SU-DHL-6 (cell line): ENCODE measurements at regions not wholly inside any gene's neighbourhood (a gene's known extent, or its start where the extent isn't known, plus 50 kb on each side); places are given as distances from the start of the nearest gene placed in this dataset.

Experiments
- H2AFZ ChIP-seq: fragments of 200-600 bp; sonication (generic); 2 replicates; pipeline ENCODE4 v1.6.1; 2014; ENCODE audit warnings: low read depth, mild to moderate bottlenecking, moderate library complexity, mixed read lengths, antibody characterized with exemption, low read length; ENCODE audit not compliant: severe bottlenecking
- H3F3A ChIP-seq: fragments of 200-600 bp; shearing (Covaris generic); 2 replicates; pipeline ENCODE4 v1.6.0; 2016; ENCODE audit warnings: antibody characterized with exemption, mild to moderate bottlenecking; ENCODE audit not compliant: insufficient read depth
- H3K27ac ChIP-seq: fragments of 200-600 bp; sonication (generic); 2 replicates; pipeline ENCODE4 v1.5.1; 2016; ENCODE audit warnings: low read depth, mild to moderate bottlenecking, low read length, moderate library complexity, mixed read lengths
- H3K27me3 ChIP-seq: fragments of 200-600 bp; sonication (generic), shearing (Covaris generic); 2 replicates; pipeline ENCODE4 v1.6.0; 2014; ENCODE audit warnings: mild to moderate bottlenecking, low read length
- H3K36me3 ChIP-seq: fragments of 200-600 bp; sonication (generic); 2 replicates; pipeline ENCODE4 v1.6.1; 2014; ENCODE audit warnings: mild to moderate bottlenecking, low read length, mixed read lengths
- H3K4me2 ChIP-seq: fragments of 300-600, 200-600 bp; shearing (Covaris generic), sonication (generic); 2 replicates; pipeline ENCODE4 v1.6.0; 2014; ENCODE audit warnings: low read length, low read depth, mild to moderate bottlenecking; ENCODE audit not compliant: poor library complexity, severe bottlenecking
- H3K4me3 ChIP-seq: fragments of 200-600 bp; sonication (generic); 2 replicates; pipeline ENCODE4 v1.5.1; 2014; ENCODE audit warnings: antibody characterized with exemption, low read length, mild to moderate bottlenecking, mixed read lengths; ENCODE audit not compliant: insufficient read depth, poor library complexity, severe bottlenecking
- H3K79me2 ChIP-seq: fragments of 200-600 bp; sonication (generic); 2 replicates; pipeline ENCODE4 v1.6.1; 2014; ENCODE audit warnings: mild to moderate bottlenecking, low read length, moderate library complexity; ENCODE audit not compliant: insufficient read depth
- H3K9ac ChIP-seq: fragments of 200-600 bp; sonication (generic); 2 replicates; pipeline ENCODE4 v1.7.0; 2014; ENCODE audit warnings: mild to moderate bottlenecking, low read length
- H3K9me2 ChIP-seq: fragments of 200-600 bp; sonication (generic); replicated peaks from 2 replicates; pipeline ENCODE4 v1.6.1; 2014; ENCODE audit warnings: low read length; ENCODE audit not compliant: insufficient read depth
- H3K9me3 ChIP-seq: fragments of 200-600 bp; sonication (generic); 2 replicates; pipeline ENCODE4 v1.6.1; 2014; ENCODE audit warnings: low read length, mixed read lengths; ENCODE audit not compliant: insufficient read depth
- H4K20me1 ChIP-seq: fragments of 200-600 bp; sonication (generic); 2 replicates; pipeline ENCODE4 v1.6.1; 2014; ENCODE audit warnings: low read depth, mild to moderate bottlenecking, antibody characterized with exemption, low read length, moderate library complexity, mixed read lengths
- CTCF ChIP-seq: fragments of 200-600 bp; sonication (generic); IDR thresholded peaks from one replicate; pipeline ENCODE4 v1.5.1; 2017; ENCODE audit warnings: antibody characterized with exemption, mild to moderate bottlenecking, low read length, moderate library complexity; ENCODE audit not compliant: insufficient read depth, poor library complexity, severe bottlenecking
- EZH2phosphoT487 ChIP-seq: fragments of 200-600 bp; sonication (generic), shearing (Covaris generic); conservative IDR thresholded peaks from 2 replicates; pipeline ENCODE4 v1.6.1; 2018; ENCODE audit warnings: mild to moderate bottlenecking, antibody characterized with exemption, low read length, moderate library complexity, mixed read lengths

GRCh38 chr4:152256996-152257395 lies 278.9 kb downstream of the FBXW7 start:
- H3K36me3 ChIP-seq, result no peaks in the 10 kb centered on the region
- H4K20me1 ChIP-seq, result no peaks in the 10 kb centered on the region
- H3K27ac ChIP-seq, result no peak overlapping the region
- TF ChIP-seq CTCF (no peak), EZH2phosphoT487 (no peak)
- H3K9ac ChIP-seq, result no peak overlapping the region
- no peaks in the 10 kb centered on the region for H3F3A ChIP-seq
- no peaks in the 10 kb centered on the region for H3K9me3 ChIP-seq
- H3K27me3 ChIP-seq, result no peaks in the 10 kb centered on the region
- no peaks in the 10 kb centered on the region for H3K9me2 ChIP-seq
- H3K4me2 ChIP-seq, result no peak overlapping the region
- no peak overlapping the region for H3K4me3 ChIP-seq
- no peak overlapping the region for H2AFZ ChIP-seq
- H3K79me2 ChIP-seq, result no peaks in the 10 kb centered on the region

- no peak overlapping the region for H3K27ac ChIP-seq
- H2AFZ ChIP-seq, result no peak overlapping the region
Observed at GRCh38 chr4:152255437-152255836, 280.5 kb downstream of the FBXW7 start.

GRCh38 chr4:152248347-152248746 lies 287.5 kb downstream of the FBXW7 start:
- Histone ChIP-seq H4K20me1 (no peaks in the 10 kb centered on the region), H3K36me3 (no peaks in the 10 kb centered on the region), H3K9me2 (no peaks in the 10 kb centered on the region), H3K27ac (no peak overlapping the region), H3F3A (no peaks in the 10 kb centered on the region), H3K4me3 (no peak overlapping the region), H3K9me3 (no peaks in the 10 kb centered on the region), H3K4me2 (no peak overlapping the region), H3K9ac (no peak overlapping the region), H3K79me2 (no peaks in the 10 kb centered on the region), H3K27me3 (no peaks in the 10 kb centered on the region), H2AFZ (no peak overlapping the region)
- no peak for TF ChIP-seq CTCF
- TF ChIP-seq EZH2phosphoT487, result no peak

More at GRCh38 chr4:152255437-152255836, 280.5 kb downstream of the FBXW7 start:
- Histone ChIP-seq H3K4me2 (no peak overlapping the region), H3K9ac (no peak overlapping the region), H3K4me3 (no peak overlapping the region), H3F3A (no peaks in the 10 kb centered on the region), H3K9me3 (no peaks in the 10 kb centered on the region), H4K20me1 (no peaks in the 10 kb centered on the region), H3K36me3 (no peaks in the 10 kb centered on the region), H3K9me2 (no peaks in the 10 kb centered on the region), H3K79me2 (no peaks in the 10 kb centered on the region), H3K27me3 (no peaks in the 10 kb centered on the region)
- TF ChIP-seq EZH2phosphoT487, result no peak
- no peak for TF ChIP-seq CTCF
